Left forelimb (tissue), 1 donor: ENCODE measurements at regions not wholly inside any gene's neighbourhood (a gene's known extent, or its start where the extent isn't known, plus 50 kb on each side); places are given as distances from the start of the nearest gene placed in this dataset.
"Not testable (repeated sequence)": the region's sequence is repeated elsewhere in the genome, so short reads cannot be mapped to it uniquely, and the experiment has no call there.

Source experiments
- DNase-seq: peaks from one replicate; pipeline ENCODE4 v3.0.0-alpha.2; 2018; ENCODE audit warnings: low spot score

GRCh38 chr13:85603735-85604134, 195.5 kb downstream of the SLITRK6 start:
- no peak for DNase-seq

- no peak for DNase-seq
Measured at GRCh38 chr13:85601526-85601925, 197.7 kb downstream of the SLITRK6 start.

GRCh38 chr13:85597790-85598500, 201.3 kb downstream of the SLITRK6 start:
- no peak for DNase-seq

- no peak for DNase-seq
Measured at GRCh38 chr13:85592211-85592610, 207.0 kb downstream of the SLITRK6 start.

GRCh38 chr13:85590231-85590931, 208.8 kb downstream of the SLITRK6 start:
- no peak for DNase-seq

GRCh38 chr13:85589021-85589420, 210.2 kb downstream of the SLITRK6 start:
- DNase-seq: no peak

GRCh38 chr13:85588359-85588758, 210.9 kb downstream of the SLITRK6 start:
- no peak for DNase-seq

- DNase-seq: no peak
Measured at GRCh38 chr13:85586856-85587255, 212.4 kb downstream of the SLITRK6 start.

- DNase-seq: no peak
Measured at GRCh38 chr13:85586422-85586831, 212.8 kb downstream of the SLITRK6 start.

- no peak for DNase-seq
Measured at GRCh38 chr13:85582890-85583289, 216.3 kb downstream of the SLITRK6 start.

- no peak for DNase-seq
Measured at GRCh38 chr13:85575110-85575509, 224.1 kb downstream of the SLITRK6 start.

- no peak for DNase-seq
Measured at GRCh38 chr13:85567909-85568308, 231.3 kb downstream of the SLITRK6 start.

- no peak for DNase-seq
Measured at GRCh38 chr13:85565652-85566051, 233.6 kb downstream of the SLITRK6 start.

GRCh38 chr13:85564598-85564997, 234.6 kb downstream of the SLITRK6 start:
- DNase-seq: no peak

- no peak for DNase-seq
Measured at GRCh38 chr13:85562282-85562681, 236.9 kb downstream of the SLITRK6 start.

GRCh38 chr13:85557691-85558467, 241.3 kb downstream of the SLITRK6 start:
- DNase-seq: no peak

GRCh38 chr13:85551012-85551411, 248.2 kb downstream of the SLITRK6 start:
- DNase-seq: no peak

- no peak for DNase-seq
Measured at GRCh38 chr13:85549819-85550218, 249.4 kb downstream of the SLITRK6 start.

GRCh38 chr13:85548845-85549244, 250.4 kb downstream of the SLITRK6 start:
- DNase-seq: not testable (repeated sequence)

GRCh38 chr13:85545771-85546170, 253.4 kb downstream of the SLITRK6 start:
- no peak for DNase-seq

GRCh38 chr13:85544756-85545155, 254.5 kb downstream of the SLITRK6 start:
- no peak for DNase-seq

GRCh38 chr13:85543144-85543543, 256.1 kb downstream of the SLITRK6 start:
- no peak for DNase-seq

- DNase-seq: no peak
Measured at GRCh38 chr13:85541476-85541875, 257.7 kb downstream of the SLITRK6 start.
